HEK293 (cell line): ENCODE measurements at regions not wholly inside any gene's neighbourhood (a gene's known extent, or its start where the extent isn't known, plus 50 kb on each side); places are given as distances from the start of the nearest gene placed in this dataset.

Experiments
- CTCF ChIA-PET: fragments of 350-600 bp; formaldehyde crosslinking; extraction: SDS; loops from one replicate; lab custom pipeline; 2021; ENCODE audit warnings: antibody characterized with exemption; lab: Yijun Ruan, JAX
- POLR2A ChIA-PET: fragments of 300-600 bp; formaldehyde crosslinking; extraction: SDS; loops from one replicate; lab custom pipeline; 2020; ENCODE audit warnings: antibody characterized with exemption, inconsistent platforms; lab: Yijun Ruan, JAX
- H3K27ac ChIP-seq: fragments of 200-500 bp; sonication (Bioruptor generic); 2 replicates; pipeline ENCODE4 v1.5.1; 2014; ENCODE audit warnings: low read depth, low read length, control low read depth, inconsistent platforms; ENCODE audit errors: extremely low read depth
- H3K36me3 ChIP-seq, 2 experiments: fragments of 200-500 bp in 1 of 2; sonication (Bioruptor generic) in 1 of 2; 1 replicate in 1 of 2; 2 replicates in 1 of 2; pipeline ENCODE4 v1.5.1; 2014 to 2017; ENCODE audit warnings: inconsistent platforms in 2 of 2, low read length in 2 of 2; ENCODE audit not compliant: control insufficient read depth in 2 of 2, insufficient read depth in 1 of 2
- H3K4me1 ChIP-seq: fragments of 200-500 bp; sonication (Bioruptor generic); 2 replicates; pipeline ENCODE4 v1.5.1; 2014; ENCODE audit warnings: mild to moderate bottlenecking, low read length, inconsistent platforms; ENCODE audit not compliant: control insufficient read depth, insufficient read depth
- H3K4me3 ChIP-seq: 2 replicates; pipeline ENCODE4 v1.5.1; 2011; ENCODE audit warnings: low read depth, mild to moderate bottlenecking, control low read depth, low read length, moderate library complexity
- H3K9me3 ChIP-seq: fragments of 200-500 bp; sonication (Bioruptor generic); 2 replicates; pipeline ENCODE4 v1.5.1; 2014; ENCODE audit warnings: low read depth, low read length, inconsistent platforms; ENCODE audit not compliant: control insufficient read depth, insufficient read depth
- ATF2 ChIP-seq: fragments of 450-650 bp; formaldehyde crosslinking; IDR thresholded peaks from 2 replicates; pipeline ENCODE4 v1.5.1; 2016; ENCODE audit warnings: missing biosample characterization, missing genetic modification characterization, low read depth
- GFI1B ChIP-seq: fragments of 450-650 bp; formaldehyde crosslinking; IDR thresholded peaks from 2 replicates; pipeline ENCODE4 v1.5.1; 2016; ENCODE audit warnings: missing biosample characterization, missing genetic modification characterization
- OVOL3 ChIP-seq: fragments of 450-650 bp; formaldehyde crosslinking; IDR thresholded peaks from 2 replicates; pipeline ENCODE4 v1.5.1; 2016; ENCODE audit warnings: missing biosample characterization, missing genetic modification characterization
- PRDM1 ChIP-seq: fragments of 450-650 bp; formaldehyde crosslinking; IDR thresholded peaks from 2 replicates; pipeline ENCODE4; 2016; ENCODE audit warnings: missing biosample characterization, missing genetic modification characterization
- PRDM6 ChIP-seq: fragments of 450-650 bp; formaldehyde crosslinking; IDR thresholded peaks from 2 replicates; pipeline ENCODE4 v1.5.1; 2017; ENCODE audit warnings: missing biosample characterization, missing genetic modification characterization
- SP2 ChIP-seq: fragments of 450-650 bp; formaldehyde crosslinking; IDR thresholded peaks from 2 replicates; pipeline ENCODE4 v1.5.1; 2016; ENCODE audit warnings: missing biosample characterization, missing genetic modification characterization
- SP3 ChIP-seq: fragments of 450-650 bp; formaldehyde crosslinking; IDR thresholded peaks from 2 replicates; pipeline ENCODE4 v1.5.1; 2016; ENCODE audit warnings: missing biosample characterization, missing genetic modification characterization
- TCF7L2 ChIP-seq: IDR thresholded peaks from 2 replicates; pipeline ENCODE4 v1.6.1; 2011; ENCODE audit warnings: low read depth, mild to moderate bottlenecking, inconsistent platforms, low read length, moderate library complexity, borderline replicate concordance
- ZEB2 ChIP-seq: fragments of 450-650 bp; formaldehyde crosslinking; IDR thresholded peaks from 2 replicates; pipeline ENCODE4 v1.5.1; 2016; ENCODE audit warnings: missing biosample characterization, missing genetic modification characterization
- ZNF132 ChIP-seq: fragments of 450-650 bp; formaldehyde crosslinking; IDR thresholded peaks from 2 replicates; pipeline ENCODE4 v1.5.1; 2017; ENCODE audit warnings: missing biosample characterization, missing genetic modification characterization, borderline replicate concordance
- ZNF174 ChIP-seq: fragments of 450-650 bp; formaldehyde crosslinking; IDR thresholded peaks from 2 replicates; pipeline ENCODE4 v1.5.0; 2017; ENCODE audit warnings: missing biosample characterization, mild to moderate bottlenecking, missing genetic modification characterization
- ZNF2 ChIP-seq: fragments of 450-650 bp; formaldehyde crosslinking; IDR thresholded peaks from 2 replicates; pipeline ENCODE4 v1.5.1; 2016; ENCODE audit warnings: missing biosample characterization, missing genetic modification characterization
- ZNF416 ChIP-seq: fragments of 450-650 bp; formaldehyde crosslinking; IDR thresholded peaks from 2 replicates; pipeline ENCODE4 v1.5.1; 2016; ENCODE audit warnings: missing biosample characterization, missing genetic modification characterization
- ZNF473 ChIP-seq: fragments of 450-650 bp; formaldehyde crosslinking; IDR thresholded peaks from 2 replicates; pipeline ENCODE4 v1.5.1; 2017; ENCODE audit warnings: missing biosample characterization, missing genetic modification characterization
- ZNF501 ChIP-seq: fragments of 450-650 bp; formaldehyde crosslinking; IDR thresholded peaks from 2 replicates; pipeline ENCODE4 v1.5.1; 2016; ENCODE audit warnings: missing biosample characterization, missing genetic modification characterization
- ZNF558 ChIP-seq: fragments of 450-650 bp; formaldehyde crosslinking; IDR thresholded peaks from 2 replicates; pipeline ENCODE4 v1.5.1; 2016; ENCODE audit warnings: missing biosample characterization, missing genetic modification characterization
- ZNF626 ChIP-seq: fragments of 450-650 bp; sonication (Bioruptor Pico); formaldehyde crosslinking; IDR thresholded peaks from 2 replicates; pipeline ENCODE4 v1.5.1; 2018; ENCODE audit warnings: missing biosample characterization, missing genetic modification characterization, inconsistent platforms
- TF ChIP-seq, protein P1 (sequence below): fragments of 450-650 bp; IDR thresholded peaks from 2 replicates; pipeline ENCODE4 v1.5.1; 2018; ENCODE audit warnings: missing biosample characterization, missing genetic modification characterization
- TF ChIP-seq, protein P2 (sequence below): fragments of 450-650 bp; formaldehyde crosslinking; IDR thresholded peaks from 2 replicates; pipeline ENCODE4 v1.5.1; 2016; ENCODE audit warnings: missing biosample characterization, missing genetic modification characterization, borderline replicate concordance

- TF ChIP-seq ZNF626 (tag by site-specific recombination) = no peak
- no peak for TF ChIP-seq ZNF558
- no peak for TF ChIP-seq SP3 (tag by site-specific recombination)
- TF ChIP-seq ATF2 = no peak
- TF ChIP-seq SP2 (tag by site-specific recombination) = no peak
- TF ChIP-seq GFI1B = no peak
- TF ChIP-seq ZNF473 = no peak
Measured at GRCh38 chr1:82870332-82870731, 1069.6 kb downstream of the ADGRL2 start (continued).

- POLR2A ChIA-PET = no interaction called here
- no peaks in the 10 kb centered on the region for H3K4me1 ChIP-seq
- TF ChIP-seq ZNF132 (tag by site-specific recombination) = no peak
- TF ChIP-seq ZEB2 = no peak
- no peak for TF ChIP-seq PRDM6 (tag by site-specific recombination)
- TF ChIP-seq, protein P1, sequence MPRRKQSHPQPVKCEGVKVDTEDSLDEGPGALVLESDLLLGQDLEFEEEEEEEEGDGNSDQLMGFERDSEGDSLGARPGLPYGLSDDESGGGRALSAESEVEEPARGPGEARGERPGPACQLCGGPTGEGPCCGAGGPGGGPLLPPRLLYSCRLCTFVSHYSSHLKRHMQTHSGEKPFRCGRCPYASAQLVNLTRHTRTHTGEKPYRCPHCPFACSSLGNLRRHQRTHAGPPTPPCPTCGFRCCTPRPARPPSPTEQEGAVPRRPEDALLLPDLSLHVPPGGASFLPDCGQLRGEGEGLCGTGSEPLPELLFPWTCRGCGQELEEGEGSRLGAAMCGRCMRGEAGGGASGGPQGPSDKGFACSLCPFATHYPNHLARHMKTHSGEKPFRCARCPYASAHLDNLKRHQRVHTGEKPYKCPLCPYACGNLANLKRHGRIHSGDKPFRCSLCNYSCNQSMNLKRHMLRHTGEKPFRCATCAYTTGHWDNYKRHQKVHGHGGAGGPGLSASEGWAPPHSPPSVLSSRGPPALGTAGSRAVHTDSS (tag by site-specific recombination) = no peak
- no peak for TF ChIP-seq OVOL3 (tag by site-specific recombination)
- no peak for TF ChIP-seq TCF7L2
- no peak for TF ChIP-seq ZNF2 (tag by site-specific recombination)
- no peak for TF ChIP-seq ZNF416 (tag by site-specific recombination)
- TF ChIP-seq ZNF174 (tag by site-specific recombination) = no peak
- TF ChIP-seq, protein P2, sequence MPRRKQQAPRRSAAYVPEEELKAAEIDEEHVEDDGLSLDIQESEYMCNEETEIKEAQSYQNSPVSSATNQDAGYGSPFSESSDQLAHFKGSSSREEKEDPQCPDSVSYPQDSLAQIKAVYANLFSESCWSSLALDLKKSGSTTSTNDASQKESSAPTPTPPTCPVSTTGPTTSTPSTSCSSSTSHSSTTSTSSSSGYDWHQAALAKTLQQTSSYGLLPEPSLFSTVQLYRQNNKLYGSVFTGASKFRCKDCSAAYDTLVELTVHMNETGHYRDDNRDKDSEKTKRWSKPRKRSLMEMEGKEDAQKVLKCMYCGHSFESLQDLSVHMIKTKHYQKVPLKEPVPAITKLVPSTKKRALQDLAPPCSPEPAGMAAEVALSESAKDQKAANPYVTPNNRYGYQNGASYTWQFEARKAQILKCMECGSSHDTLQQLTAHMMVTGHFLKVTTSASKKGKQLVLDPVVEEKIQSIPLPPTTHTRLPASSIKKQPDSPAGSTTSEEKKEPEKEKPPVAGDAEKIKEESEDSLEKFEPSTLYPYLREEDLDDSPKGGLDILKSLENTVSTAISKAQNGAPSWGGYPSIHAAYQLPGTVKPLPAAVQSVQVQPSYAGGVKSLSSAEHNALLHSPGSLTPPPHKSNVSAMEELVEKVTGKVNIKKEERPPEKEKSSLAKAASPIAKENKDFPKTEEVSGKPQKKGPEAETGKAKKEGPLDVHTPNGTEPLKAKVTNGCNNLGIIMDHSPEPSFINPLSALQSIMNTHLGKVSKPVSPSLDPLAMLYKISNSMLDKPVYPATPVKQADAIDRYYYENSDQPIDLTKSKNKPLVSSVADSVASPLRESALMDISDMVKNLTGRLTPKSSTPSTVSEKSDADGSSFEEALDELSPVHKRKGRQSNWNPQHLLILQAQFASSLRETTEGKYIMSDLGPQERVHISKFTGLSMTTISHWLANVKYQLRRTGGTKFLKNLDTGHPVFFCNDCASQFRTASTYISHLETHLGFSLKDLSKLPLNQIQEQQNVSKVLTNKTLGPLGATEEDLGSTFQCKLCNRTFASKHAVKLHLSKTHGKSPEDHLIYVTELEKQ = no peak
- no peak for TF ChIP-seq ZNF501
- no peak for TF ChIP-seq PRDM1 (tag by site-specific recombination)
- no peaks in the 10 kb centered on the region for H3K9me3 ChIP-seq
- H3K36me3 ChIP-seq = no peaks in the 10 kb centered on the region
- no peak overlapping the region for H3K27ac ChIP-seq
- no peak overlapping the region for H3K4me3 ChIP-seq
- CTCF ChIA-PET = no interaction called here
Measured at GRCh38 chr1:82867781-82868180, 1067.0 kb downstream of the ADGRL2 start.
